Stomach (tissue), 8 donors: ENCODE measurements at regions not wholly inside any gene's neighbourhood (a gene's known extent, or its start where the extent isn't known, plus 50 kb on each side); places are given as distances from the start of the nearest gene placed in this dataset.

ENCODE experiments used
- DNase-seq, 2 donors: peaks; one replicate each; pipeline versions ENCODE4 v3.0.0 to v3.0.0-alpha.2; 2013 to 2019
- H3K27ac ChIP-seq, 5 donors: fragments of 200-600 bp in 4 of 5; sonication (generic) in 4 of 5; one replicate each; pipeline ENCODE4 v1.5.1; 2013 to 2019; ENCODE audit warnings: mild to moderate bottlenecking in 1 of 5, moderate library complexity in 1 of 5
- H3K27me3 ChIP-seq, 3 donors: fragments of 200-600 bp; sonication (generic); one replicate each; pipeline ENCODE4 v1.5.1; 2017 to 2019; ENCODE audit warnings: mixed run types in 1 of 3
- H3K36me3 ChIP-seq, 4 donors: fragments of 200-600 bp; sonication (generic); 1 replicate in 3 of 4; 2 replicates in 1 of 4; pipeline ENCODE4 v1.5.1; 2016 to 2019
- H3K4me1 ChIP-seq, 4 donors: fragments of 200-600 bp; sonication (generic); one replicate each; pipeline ENCODE4 v1.5.1; 2016 to 2019
- H3K4me3 ChIP-seq, 4 donors: fragments of 200-600 bp; sonication (generic) in 3 of 4; one replicate each; pipeline ENCODE4 v1.5.1; 2016 to 2019; ENCODE audit warnings: mild to moderate bottlenecking in 1 of 4
- H3K9me3 ChIP-seq, 4 donors: fragments of 200-600 bp; sonication (generic); one replicate each; pipeline ENCODE4 v1.5.1; 2016 to 2019
- CTCF ChIP-seq, 7 experiments: fragments of 450-650 bp in 4 of 7; fragments of 200-600 bp in 3 of 7; sonication (generic) in 3 of 7; IDR thresholded peaks; one replicate each; pipeline ENCODE4 v1.5.1; 2016 to 2019; ENCODE audit warnings: antibody characterized with exemption in 7 of 7, control low read depth in 2 of 7, mild to moderate bottlenecking in 1 of 7
- EP300 ChIP-seq: sonication (generic); formaldehyde crosslinking; IDR thresholded peaks from one replicate; pipeline ENCODE4 v1.6.1; 2017; ENCODE audit warnings: antibody characterized with exemption
- POLR2A ChIP-seq, 4 donors: fragments of 450-650 bp; IDR thresholded peaks; one replicate each; pipeline ENCODE4 v1.6.1; 2016; ENCODE audit warnings: antibody characterized with exemption in 4 of 4, control low read depth in 2 of 4, mild to moderate bottlenecking in 1 of 4, moderate library complexity in 1 of 4
- POLR2AphosphoS5 ChIP-seq, 3 donors: sonication (generic); formaldehyde crosslinking; IDR thresholded peaks; one replicate each; pipeline ENCODE4 v1.6.1; 2016; ENCODE audit warnings: antibody characterized with exemption in 3 of 3
- WGBS, 5 donors: extraction: QIAGEN DNeasy Blood & Tissue Kit in 3 of 5; methylation state at CpG; one replicate each; pipeline versions ENCODE4 v1.1.5 to v1.1.7; 2013 to 2018; 5-methylcytosine and 5-hydroxymethylcytosine counted together
- intact Hi-C: fragments of 100-400 bp; cut with DNase I; formaldehyde crosslinking; loops from one replicate; pipeline ENCODE4 v1.15.1; 2023; ENCODE audit warnings: low total_unique reads
- donor health status: healthy with polysubstance abuse.
- donor health status: Bipolar disorder and iron deficiency.
- donor health status: healthy.

- no peaks in the 10 kb centered on the region for H3K4me1 ChIP-seq
- H3K9me3 ChIP-seq: no peaks in the 10 kb centered on the region
- H3K27me3 ChIP-seq: peaks cover 0 to 9% (median 0%) of the 10 kb centered on the region in 3 donors
- no peak overlapping the region for H3K4me3 ChIP-seq
- 68 to 83% (median 78%) methylated on average over 2 of the region's 2 CpGs for WGBS, 5 donors
- intact Hi-C loops: no loop called here
- no peaks in the 10 kb centered on the region for H3K36me3 ChIP-seq
- DNase-seq: no peak
- no peak for TF ChIP-seq POLR2A (IDR thresholded peaks at IDR 0.05)
- TF ChIP-seq POLR2AphosphoS5 (IDR thresholded peaks at IDR 0.05): no peak
- TF ChIP-seq EP300: no peak
- no peak overlapping the region for H3K27ac ChIP-seq
Observed at GRCh38 chr15:81625896-81626295, 251.9 kb upstream of the TMC3 start.

- H3K27ac ChIP-seq: no peak overlapping the region
- no peak for DNase-seq
- H3K4me1 ChIP-seq: no peaks in the 10 kb centered on the region
- H3K9me3 ChIP-seq: no peaks in the 10 kb centered on the region
- H3K4me3 ChIP-seq: no peak overlapping the region
- H3K36me3 ChIP-seq: no peaks in the 10 kb centered on the region
- TF ChIP-seq CTCF (IDR thresholded peaks at IDR 0.05) (no peak), POLR2A (IDR thresholded peaks at IDR 0.05) (no peak), EP300 (no peak), POLR2AphosphoS5 (IDR thresholded peaks at IDR 0.05) (no peak)
- peaks cover 0 to under 1% (median 0%) of the 10 kb centered on the region in 3 donors for H3K27me3 ChIP-seq
- 76 to 87% (median 80%) methylated on average over 4 of the region's 4 CpGs for WGBS, 5 donors
- intact Hi-C loops: no loop called here
Observed at GRCh38 chr15:81619002-81619401, 245.0 kb upstream of the TMC3 start.

- intact Hi-C loops: no loop called here
- no peak for DNase-seq
- WGBS, 5 donors: 64 to 90% (median 75%) methylated on average over 2 of the region's 2 CpGs
Observed at GRCh38 chr15:81612631-81613030, 238.6 kb upstream of the TMC3 start.

GRCh38 chr15:81611679-81612078, 237.7 kb upstream of the TMC3 start:
- WGBS, 5 donors: 69 to 80% (median 73%) methylated on average over 4 of the region's 4 CpGs
- no peak overlapping the region for H3K4me3 ChIP-seq
- H3K36me3 ChIP-seq: no peaks in the 10 kb centered on the region
- peaks cover 0 to 4% (median 0%) of the 10 kb centered on the region in 3 donors for H3K27me3 ChIP-seq
- DNase-seq: no peak
- no peak overlapping the region for H3K27ac ChIP-seq
- TF ChIP-seq EP300 (no peak), CTCF (IDR thresholded peaks at IDR 0.05) (no peak), POLR2A (IDR thresholded peaks at IDR 0.05) (no peak), POLR2AphosphoS5 (IDR thresholded peaks at IDR 0.05) (no peak)
- H3K4me1 ChIP-seq: no peaks in the 10 kb centered on the region
- intact Hi-C loops: no loop called here
- H3K9me3 ChIP-seq: no peaks in the 10 kb centered on the region

More at GRCh38 chr15:81612631-81613030, 238.6 kb upstream of the TMC3 start:
- no peak overlapping the region for H3K27ac ChIP-seq
- H3K4me3 ChIP-seq: no peak overlapping the region
- H3K36me3 ChIP-seq: no peaks in the 10 kb centered on the region
- H3K27me3 ChIP-seq: peaks cover 0 to 4% (median 0%) of the 10 kb centered on the region in 3 donors
- H3K4me1 ChIP-seq: no peaks in the 10 kb centered on the region
- no peaks in the 10 kb centered on the region for H3K9me3 ChIP-seq
- no peak for TF ChIP-seq POLR2A (IDR thresholded peaks at IDR 0.05)
- TF ChIP-seq CTCF (IDR thresholded peaks at IDR 0.05): no peak
- TF ChIP-seq EP300: no peak
- no peak for TF ChIP-seq POLR2AphosphoS5 (IDR thresholded peaks at IDR 0.05)

- intact Hi-C loops: no loop called here
- H3K27ac ChIP-seq: no peak overlapping the region
- no peak for DNase-seq
- H3K36me3 ChIP-seq: no peaks in the 10 kb centered on the region
- WGBS, 5 donors: 46 to 82% (median 74%) methylated on average over 2 of the region's 2 CpGs
- TF ChIP-seq EP300 (no peak), POLR2A (IDR thresholded peaks at IDR 0.05) (no peak), CTCF (IDR thresholded peaks at IDR 0.05) (no peak), POLR2AphosphoS5 (IDR thresholded peaks at IDR 0.05) (no peak)
- H3K9me3 ChIP-seq: no peaks in the 10 kb centered on the region
- no peaks in the 10 kb centered on the region for H3K4me1 ChIP-seq
- no peak overlapping the region for H3K4me3 ChIP-seq
- H3K27me3 ChIP-seq: peaks cover 0 to 4% (median 0%) of the 10 kb centered on the region in 3 donors
Observed at GRCh38 chr15:81608309-81608829, 234.4 kb upstream of the TMC3 start.
